OCI-LY3 (cell line): ENCODE measurements at regions not wholly inside any gene's neighbourhood (a gene's known extent, or its start where the extent isn't known, plus 50 kb on each side); places are given as distances from the start of the nearest gene placed in this dataset.

ENCODE experiments used
- EZH2phosphoT487 ChIP-seq: fragments of 200-600 bp; shearing (Covaris generic); IDR thresholded peaks from 2 replicates; pipeline ENCODE4 v1.6.1; 2018; ENCODE audit warnings: antibody characterized with exemption, mixed run types, low read depth
- TF ChIP-seq, protein P1 (sequence below): fragments of 200-600, 300-600 bp; sonication (generic); IDR thresholded peaks from 2 replicates; pipeline ENCODE4 v1.5.1; 2014; ENCODE audit warnings: antibody characterized with exemption, low read length, low read depth

DNA sequence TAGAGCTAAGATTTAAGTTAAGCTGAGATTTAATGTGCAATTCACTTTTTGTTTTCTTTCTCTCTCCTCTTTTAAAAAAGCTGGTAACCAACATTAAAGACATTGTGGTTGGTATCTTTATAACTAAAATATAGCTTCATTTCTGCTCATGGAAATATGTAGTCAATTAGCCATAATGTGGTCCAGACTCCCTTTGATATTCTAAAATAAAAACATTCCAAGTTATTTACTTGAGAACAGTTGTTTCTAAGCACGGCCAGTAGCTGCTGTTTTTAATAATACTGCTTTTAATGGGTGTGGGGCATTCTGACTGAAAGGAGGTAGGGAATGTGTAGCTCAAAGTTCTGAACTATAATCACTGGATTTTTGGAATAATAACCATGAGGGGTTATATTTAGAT is 183.3 kb upstream of the FBXO11 start:
- TF ChIP-seq, protein P1, sequence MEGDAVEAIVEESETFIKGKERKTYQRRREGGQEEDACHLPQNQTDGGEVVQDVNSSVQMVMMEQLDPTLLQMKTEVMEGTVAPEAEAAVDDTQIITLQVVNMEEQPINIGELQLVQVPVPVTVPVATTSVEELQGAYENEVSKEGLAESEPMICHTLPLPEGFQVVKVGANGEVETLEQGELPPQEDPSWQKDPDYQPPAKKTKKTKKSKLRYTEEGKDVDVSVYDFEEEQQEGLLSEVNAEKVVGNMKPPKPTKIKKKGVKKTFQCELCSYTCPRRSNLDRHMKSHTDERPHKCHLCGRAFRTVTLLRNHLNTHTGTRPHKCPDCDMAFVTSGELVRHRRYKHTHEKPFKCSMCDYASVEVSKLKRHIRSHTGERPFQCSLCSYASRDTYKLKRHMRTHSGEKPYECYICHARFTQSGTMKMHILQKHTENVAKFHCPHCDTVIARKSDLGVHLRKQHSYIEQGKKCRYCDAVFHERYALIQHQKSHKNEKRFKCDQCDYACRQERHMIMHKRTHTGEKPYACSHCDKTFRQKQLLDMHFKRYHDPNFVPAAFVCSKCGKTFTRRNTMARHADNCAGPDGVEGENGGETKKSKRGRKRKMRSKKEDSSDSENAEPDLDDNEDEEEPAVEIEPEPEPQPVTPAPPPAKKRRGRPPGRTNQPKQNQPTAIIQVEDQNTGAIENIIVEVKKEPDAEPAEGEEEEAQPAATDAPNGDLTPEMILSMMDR = no peak
- TF ChIP-seq EZH2phosphoT487 = no peak
